ENCODE measurements at regions not wholly inside any gene's neighbourhood (a gene's known extent, or its start where the extent isn't known, plus 50 kb on each side); places are given as distances from the start of the nearest gene placed in this dataset.
"Not testable (repeated sequence)": the region's sequence is repeated elsewhere in the genome, so short reads cannot be mapped to it uniquely, and the experiment has no call there.

- DNase-seq (ENCODE audit: low read depth in 2 of 2), result no peak
Measured at GRCh38 chr3:109803274-109803673, 465.9 kb upstream of the DPPA4 start.

DNA sequence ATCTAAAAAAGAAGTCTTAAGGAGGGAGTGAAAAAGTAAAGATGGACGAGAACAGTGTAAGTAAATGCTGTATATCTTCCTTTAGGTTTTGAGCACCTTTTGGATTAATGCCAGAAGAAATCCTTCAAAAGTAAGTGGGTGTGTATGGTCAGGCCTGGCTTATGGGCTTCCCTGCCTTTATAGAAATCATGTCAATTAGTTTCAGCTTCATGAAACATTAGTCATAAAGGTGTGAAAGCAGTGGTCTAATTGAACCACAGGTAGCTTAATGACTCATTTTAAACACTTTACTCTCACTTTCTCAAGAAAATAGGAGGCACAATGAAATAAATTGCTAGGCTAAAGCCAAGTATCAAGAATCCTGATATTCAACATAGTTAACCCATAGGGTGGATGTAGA is 467.4 kb upstream of the DPPA4 start:
- no peak for DNase-seq (ENCODE audit: low read depth in 2 of 2)

DNA sequence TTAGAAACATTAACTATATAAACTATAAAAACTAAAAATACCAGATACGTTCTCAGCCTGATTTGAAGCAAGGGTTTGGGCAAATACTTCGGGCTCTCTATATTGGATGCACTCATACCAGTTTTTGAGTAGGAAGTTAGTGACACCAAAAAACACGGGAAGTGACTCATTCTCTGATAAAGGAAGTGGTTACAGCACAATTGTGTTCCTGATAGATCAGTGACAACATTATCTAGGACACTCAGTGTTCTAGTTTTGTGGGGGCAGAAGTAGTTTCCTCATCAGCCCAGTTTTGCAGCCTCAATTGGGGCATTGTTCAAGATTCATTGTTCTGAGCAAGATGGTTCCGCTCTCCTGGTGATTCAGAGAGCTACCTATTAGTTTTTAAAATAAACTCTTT is 469.6 kb upstream of the DPPA4 start:
- peak; percentile 8 to 12 for DNase-seq (ENCODE audit: low read depth in 2 of 2)

DNA sequence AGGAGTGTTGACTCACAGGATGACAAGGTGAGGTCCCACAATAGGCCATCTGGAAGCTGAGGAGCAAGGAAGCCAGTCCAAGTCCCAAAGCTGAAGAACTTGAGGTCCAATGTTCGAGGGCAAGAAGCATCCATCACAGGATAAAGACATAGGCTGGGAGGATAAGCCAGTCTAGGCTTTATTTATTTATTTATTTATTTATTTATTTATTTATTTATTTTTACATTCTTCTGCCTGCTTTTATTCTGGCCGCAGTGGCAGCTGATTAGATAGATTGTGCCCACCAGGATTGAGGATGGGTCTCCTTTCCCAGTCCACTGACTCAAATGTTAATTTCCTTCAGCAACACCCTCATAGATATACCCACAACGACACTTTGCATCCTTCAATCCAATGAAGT is 472.2 kb upstream of the DPPA4 start:
- DNase-seq (ENCODE audit: low read depth in 2 of 2), result no peak

GRCh38 chr3:109818081-109818480 is 480.7 kb upstream of the DPPA4 start:
- DNase-seq (ENCODE audit: low read depth in 2 of 2), result no peak

DNA sequence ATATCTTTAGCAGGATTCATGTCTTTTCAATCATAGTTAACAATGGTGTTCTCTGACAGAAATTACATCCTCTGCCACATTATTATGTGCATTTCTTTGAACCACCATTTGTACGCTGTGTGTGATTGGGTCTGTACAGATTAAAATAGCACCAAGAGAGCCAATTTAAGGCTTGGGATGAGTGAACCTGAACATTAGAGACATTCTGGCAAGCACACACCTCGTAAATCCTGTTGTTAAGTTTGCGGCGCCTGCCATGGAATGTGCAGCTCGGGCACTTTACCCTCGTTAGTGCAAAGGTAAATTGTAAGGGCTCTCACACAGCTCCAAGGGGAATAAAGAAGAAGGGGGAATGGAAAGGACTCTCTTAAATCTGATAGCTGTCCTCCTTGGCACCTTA is 482.4 kb upstream of the DPPA4 start:
- no peak for DNase-seq (ENCODE audit: low read depth in 2 of 2)

DNA sequence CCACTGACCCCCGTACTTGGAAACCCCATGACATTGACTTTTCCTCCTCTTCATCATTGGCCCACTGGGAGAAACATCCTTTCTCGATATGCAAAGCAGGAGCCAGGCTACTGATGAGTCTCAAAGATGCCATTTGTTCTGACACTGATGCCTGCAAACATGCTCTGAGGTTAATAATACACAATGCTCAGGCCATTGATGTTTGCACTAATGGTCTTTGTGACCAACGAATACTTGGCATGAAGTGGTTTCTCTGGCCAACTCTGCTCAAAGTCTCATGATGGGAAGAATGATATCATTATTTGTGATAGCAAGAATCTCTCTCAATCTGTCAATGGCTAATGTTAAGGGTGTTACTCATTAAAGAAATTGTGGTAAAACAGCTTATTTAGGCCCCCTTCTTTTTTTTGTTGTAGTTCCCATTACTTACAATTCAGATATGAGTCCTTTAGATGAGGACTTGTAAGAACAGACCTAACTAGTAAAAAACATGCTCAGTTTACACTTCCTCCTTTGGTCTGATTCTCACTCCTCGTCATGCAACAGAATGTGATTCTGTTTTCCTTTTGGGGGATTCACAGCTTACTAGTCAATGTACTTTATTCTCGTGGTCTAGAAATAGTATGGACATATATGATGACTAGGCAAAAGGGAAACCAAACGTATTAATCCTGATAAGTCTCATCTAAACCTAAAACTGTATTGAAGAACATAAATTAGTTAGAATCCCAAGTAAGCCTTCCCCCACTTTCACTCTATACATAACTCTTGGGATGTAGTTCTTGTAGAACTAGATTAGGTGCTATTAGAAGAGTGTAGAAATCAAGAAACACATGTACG is 488.8 kb upstream of the DPPA4 start:
- DNase-seq (ENCODE audit: low read depth in 2 of 2), result no peak

DNA sequence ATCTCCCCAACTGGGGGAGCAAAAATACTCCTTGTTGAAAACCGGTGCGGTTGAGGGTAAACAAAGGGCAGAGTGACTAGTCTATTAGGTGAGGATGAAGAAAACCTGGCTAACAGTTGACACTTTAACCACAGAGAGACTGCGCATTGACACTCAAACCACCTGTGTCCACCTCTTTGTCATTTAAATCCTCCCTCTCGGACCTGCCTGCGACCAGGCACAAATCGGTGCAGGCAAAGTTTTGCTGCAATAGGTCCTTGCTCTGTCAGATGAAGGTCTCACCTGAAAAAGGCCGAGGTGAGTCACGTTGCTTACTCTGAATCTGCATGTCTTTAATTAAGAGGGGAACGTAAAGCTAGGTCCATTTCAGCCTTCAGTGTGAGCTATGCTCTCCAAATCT is 494.1 kb upstream of the DPPA4 start:
- DNase-seq (ENCODE audit: low read depth in 2 of 2), result no peak

- no peak for DNase-seq (ENCODE audit: low read depth in 2 of 2)
Measured at GRCh38 chr3:109835958-109836357, 498.6 kb upstream of the DPPA4 start.

GRCh38 chr3:109851854-109852253 is 514.5 kb upstream of the DPPA4 start:
- DNase-seq (ENCODE audit: low read depth in 2 of 2), result no peak

- no peak for DNase-seq (ENCODE audit: low read depth in 2 of 2)
Measured at GRCh38 chr3:109852283-109852682, 514.9 kb upstream of the DPPA4 start.

DNA sequence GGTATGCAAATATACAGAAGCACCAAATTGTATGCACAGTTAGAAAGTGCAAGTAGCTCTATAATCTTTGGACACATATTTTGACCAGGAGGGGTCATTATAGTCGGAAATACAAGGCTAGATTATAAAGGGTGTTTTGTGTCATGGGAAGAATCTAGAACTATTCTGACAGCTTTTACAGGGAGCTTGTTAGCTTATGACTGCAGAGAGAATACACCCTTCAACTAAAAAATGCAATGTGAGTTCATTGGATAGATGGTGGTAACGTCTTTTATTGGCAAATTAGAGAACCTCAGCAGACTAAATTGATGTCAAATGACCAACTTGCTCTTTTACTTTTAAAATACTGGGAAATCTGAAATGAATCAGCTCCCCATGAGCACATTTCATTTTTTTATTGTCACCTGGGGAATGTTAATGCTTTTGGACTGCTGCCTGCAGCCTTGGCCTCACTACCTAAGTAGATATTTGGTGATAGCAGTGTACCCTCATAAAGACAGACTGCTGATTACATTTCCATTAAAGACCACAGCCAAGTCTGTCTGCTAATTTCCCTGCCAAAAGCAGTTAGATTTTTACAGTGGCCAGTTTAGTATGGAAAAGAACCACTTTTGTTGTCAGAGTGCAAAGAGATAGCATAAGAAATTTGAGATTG is 515.9 kb upstream of the DPPA4 start:
- DNase-seq (ENCODE audit: low read depth in 2 of 2), result no peak

- no peak for DNase-seq (ENCODE audit: low read depth in 2 of 2)
Measured at GRCh38 chr3:109863701-109864100, 526.4 kb upstream of the DPPA4 start.

DNA sequence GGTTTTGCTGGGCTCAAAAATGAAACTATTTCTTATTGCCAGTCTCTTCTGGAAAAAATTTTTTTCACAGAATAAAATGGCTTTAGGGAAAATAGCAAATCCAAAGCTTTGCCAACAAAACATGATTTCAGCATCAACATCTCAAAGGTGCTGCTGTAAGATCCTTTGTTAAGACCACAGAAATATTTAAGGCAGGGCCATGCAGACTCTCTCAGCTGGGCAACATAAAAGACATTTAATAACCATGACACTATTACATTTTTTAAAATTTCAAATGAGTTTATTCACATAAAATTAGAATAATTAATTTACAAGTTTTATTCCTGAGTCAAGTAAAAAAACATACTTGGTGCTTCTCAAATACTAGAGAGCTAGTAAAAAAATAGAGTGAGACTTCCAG is 527.1 kb upstream of the DPPA4 start:
- no peak for DNase-seq (ENCODE audit: low read depth in 2 of 2)

- DNase-seq (ENCODE audit: low read depth in 2 of 2), result no peak
Measured at GRCh38 chr3:109869586-109869985, 532.2 kb upstream of the DPPA4 start.

DNA sequence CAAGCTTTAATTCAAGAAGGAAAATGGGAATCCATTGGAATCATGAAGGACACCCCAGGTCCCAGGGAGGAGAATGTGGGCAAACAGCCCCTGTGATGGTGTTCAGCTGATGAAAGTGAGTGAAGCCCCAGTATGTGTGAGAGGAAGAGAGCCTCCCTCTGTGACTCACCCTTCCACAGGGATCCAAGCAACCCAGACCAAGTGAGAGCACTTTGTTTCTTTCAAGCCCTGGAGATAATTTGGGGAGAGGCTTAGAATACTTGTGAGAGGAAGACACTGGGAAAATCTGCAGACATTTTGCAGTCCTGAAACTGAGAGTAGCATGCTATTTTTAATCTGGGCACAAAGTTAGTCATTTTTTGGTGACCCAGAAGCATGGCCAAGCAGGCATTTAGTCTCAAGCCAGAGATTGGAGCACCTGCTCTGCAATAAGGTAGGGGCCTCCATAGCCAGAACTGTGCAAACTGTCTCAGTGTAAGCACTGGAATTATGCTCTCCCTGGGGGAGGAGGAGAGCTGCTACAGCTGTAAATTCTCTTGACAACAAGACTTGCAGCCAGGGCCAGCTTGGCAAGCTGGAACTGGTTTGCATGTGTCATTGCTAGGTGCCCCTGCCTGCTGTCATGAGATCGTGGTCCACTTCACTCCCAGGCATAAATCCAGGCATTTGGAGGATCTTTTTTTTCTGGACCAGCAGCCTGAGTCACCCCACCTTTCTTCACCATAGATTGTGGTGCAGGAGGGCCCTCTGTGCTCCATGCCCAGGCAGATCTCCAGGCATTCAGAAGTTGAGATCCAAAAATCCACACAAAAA is 537.8 kb upstream of the DPPA4 start:
- DNase-seq (ENCODE audit: low read depth in 2 of 2), result no peak

DNA sequence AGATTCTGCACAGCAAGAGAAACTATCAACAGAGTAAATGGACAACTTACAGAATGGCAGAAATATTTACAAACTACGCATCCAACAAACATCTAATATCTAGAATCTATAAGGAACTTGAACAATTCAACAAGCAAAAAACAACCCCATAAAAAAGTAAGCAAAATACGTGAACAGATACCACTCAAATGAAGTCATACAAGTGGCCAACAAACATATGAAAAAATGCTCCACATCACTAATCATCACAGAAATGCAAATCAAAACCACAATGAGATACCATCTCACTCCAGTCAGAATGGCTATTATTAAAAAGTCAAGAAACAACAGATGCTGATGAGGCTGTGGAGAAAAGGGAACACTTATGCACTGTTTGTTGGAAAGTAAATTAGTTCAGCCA is 540.3 kb upstream of the DPPA4 start:
- not testable (repeated sequence) for DNase-seq (ENCODE audit: low read depth in 2 of 2)

- DNase-seq (ENCODE audit: low read depth in 2 of 2), result no peak
Measured at GRCh38 chr3:109882144-109882543, 544.8 kb upstream of the DPPA4 start.

DNA sequence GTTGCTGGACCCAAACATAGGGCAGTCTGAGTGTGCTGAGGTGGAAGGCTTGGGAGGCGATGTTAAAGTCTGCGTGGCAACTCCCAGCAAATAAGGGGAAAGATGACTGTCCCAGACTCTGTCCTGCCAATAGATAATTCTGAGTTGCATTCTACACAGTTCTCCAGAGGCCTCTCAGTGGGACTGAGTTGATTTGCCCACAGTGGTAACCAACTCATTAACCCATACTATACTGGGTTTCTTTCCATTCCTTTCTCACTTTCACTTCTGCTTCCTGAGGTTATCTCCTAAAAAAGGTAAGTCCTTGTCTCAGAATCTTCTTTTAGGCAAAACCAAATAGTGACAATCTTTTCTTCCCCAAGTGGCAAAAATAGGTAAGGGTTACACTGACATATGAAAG is 549.9 kb upstream of the DPPA4 start:
- DNase-seq (ENCODE audit: low read depth in 2 of 2), result no peak

DNA sequence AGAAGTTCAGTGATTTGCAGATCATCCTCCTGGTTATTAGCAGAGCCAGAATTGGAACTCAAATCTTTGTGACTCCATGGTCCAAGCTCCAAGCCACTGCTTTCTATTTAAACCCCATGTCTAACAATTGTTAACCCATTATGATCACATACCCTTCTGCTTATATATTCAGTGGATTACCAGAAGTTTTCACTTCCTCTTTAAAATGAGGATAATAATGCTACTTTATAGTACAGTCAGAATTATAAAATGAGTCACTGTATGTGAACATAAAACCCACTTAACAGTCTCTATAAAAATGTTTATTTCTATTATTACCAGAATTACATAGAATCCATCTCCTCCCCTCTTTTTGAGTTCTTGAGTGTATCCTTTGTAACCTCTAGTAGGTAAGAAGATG is 550.7 kb upstream of the DPPA4 start:
- DNase-seq (ENCODE audit: low read depth in 2 of 2), result no peak

DNA sequence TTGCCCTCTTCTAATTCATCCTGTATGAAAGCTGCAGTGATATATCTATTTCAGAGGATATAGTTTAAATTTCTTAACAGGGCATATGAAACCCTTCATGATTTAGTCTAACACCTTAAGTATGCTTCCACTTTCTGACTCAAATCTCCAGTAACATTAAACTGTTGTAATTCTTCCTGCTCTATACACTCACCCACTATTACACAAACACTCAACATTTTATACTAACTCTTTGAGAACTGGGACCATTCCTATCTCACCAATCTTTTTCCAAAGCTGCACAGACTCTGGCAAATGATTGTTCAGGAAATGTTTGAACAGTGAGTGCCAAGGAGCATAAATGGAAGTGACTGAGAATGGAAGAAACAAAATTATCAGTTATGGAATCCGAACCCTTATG is 560.4 kb upstream of the DPPA4 start:
- DNase-seq (ENCODE audit: low read depth in 2 of 2), result no peak

- no peak for DNase-seq (ENCODE audit: low read depth in 2 of 2)
Measured at GRCh38 chr3:109899925-109900324, 562.6 kb upstream of the DPPA4 start.

DNA sequence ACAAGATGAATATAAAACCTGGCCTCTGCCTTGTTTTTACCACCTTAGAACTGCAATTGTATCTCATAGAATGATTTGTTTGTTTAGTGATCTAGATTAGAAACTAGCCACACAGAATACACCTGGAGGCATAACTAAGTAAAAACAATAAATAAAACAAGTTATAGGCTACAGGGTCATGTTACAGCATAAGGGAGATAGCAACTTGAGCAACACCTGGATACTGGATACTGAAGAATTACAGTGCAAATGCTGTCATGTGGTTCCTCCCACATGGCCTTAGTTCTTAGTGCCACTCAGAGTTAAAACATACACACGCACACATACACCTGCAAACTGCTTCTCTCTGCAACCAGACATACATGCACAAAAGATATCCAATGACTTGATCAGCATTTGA is 563.4 kb upstream of the DPPA4 start:
- DNase-seq (ENCODE audit: low read depth in 2 of 2), result no peak

Data from stimulated activated CD4-positive, alpha-beta T cell treated with anti-CD3 and anti-CD28 coated beads, Interleukin-15, amount 100 ng/mL, for 48 hours (primary cell).